HG03460 (cell line): ENCODE measurements at regions not wholly inside any gene's neighbourhood (a gene's known extent, or its start where the extent isn't known, plus 50 kb on each side); places are given as distances from the start of the nearest gene placed in this dataset.
"Not testable (repeated sequence)": the region's sequence is repeated elsewhere in the genome, so short reads cannot be mapped to it uniquely, and the experiment has no call there.

Source experiments
- ATAC-seq: cut with Tn5 transposase; IDR thresholded peaks from one replicate; pipeline ENCODE4 v1.9.1; 2021; ENCODE audit not compliant: unreplicated experiment

GRCh38 chr5:6112538-6112937 lies 265.8 kb downstream of the MED10 start:
- ATAC-seq = no peak

- ATAC-seq = no peak
Observed at GRCh38 chr5:6112125-6112524, 266.2 kb downstream of the MED10 start.

GRCh38 chr5:6111131-6111530 lies 267.2 kb downstream of the MED10 start:
- no peak for ATAC-seq

- ATAC-seq = no peak
Observed at GRCh38 chr5:6110441-6111005, 267.8 kb downstream of the MED10 start.

- ATAC-seq = no peak
Observed at GRCh38 chr5:6108981-6109825, 269.1 kb downstream of the MED10 start.

- ATAC-seq = no peak
Observed at GRCh38 chr5:6108540-6108848, 269.9 kb downstream of the MED10 start.

GRCh38 chr5:6107675-6108539 lies 270.4 kb downstream of the MED10 start:
- no peak for ATAC-seq

- no peak for ATAC-seq
Observed at GRCh38 chr5:6106756-6107155, 271.6 kb downstream of the MED10 start.

- no peak for ATAC-seq
Observed at GRCh38 chr5:6105320-6105719, 273.0 kb downstream of the MED10 start.

GRCh38 chr5:6096101-6096500 lies 282.2 kb downstream of the MED10 start:
- ATAC-seq = no peak

- ATAC-seq = not testable (repeated sequence)
Observed at GRCh38 chr5:6094180-6094579, 284.2 kb downstream of the MED10 start.

GRCh38 chr5:6090838-6091237 lies 287.5 kb downstream of the MED10 start:
- ATAC-seq = no peak

GRCh38 chr5:6090079-6090654 lies 288.2 kb downstream of the MED10 start:
- ATAC-seq = no peak

GRCh38 chr5:6088706-6089105 lies 289.6 kb downstream of the MED10 start:
- ATAC-seq = no peak

GRCh38 chr5:6087576-6087975 lies 290.8 kb downstream of the MED10 start:
- no peak for ATAC-seq

- ATAC-seq = no peak
Observed at GRCh38 chr5:6086871-6087270, 291.5 kb downstream of the MED10 start.

GRCh38 chr5:6085341-6085860 lies 292.9 kb downstream of the MED10 start:
- no peak for ATAC-seq

- no peak for ATAC-seq
Observed at GRCh38 chr5:6084836-6085235, 293.5 kb downstream of the MED10 start.

GRCh38 chr5:6084376-6084775 lies 294.0 kb downstream of the MED10 start:
- no peak for ATAC-seq

GRCh38 chr5:6083311-6083978 lies 294.9 kb downstream of the MED10 start:
- ATAC-seq = no peak

GRCh38 chr5:6082685-6083084 lies 295.7 kb downstream of the MED10 start:
- no peak for ATAC-seq
